BJ (cell line): ENCODE measurements at regions not wholly inside any gene's neighbourhood (a gene's known extent, or its start where the extent isn't known, plus 50 kb on each side); places are given as distances from the start of the nearest gene placed in this dataset.

Source experiments
- CTCF ChIA-PET: fragments of 350-600 bp; formaldehyde crosslinking; extraction: SDS; loops from one replicate; lab custom pipeline; 2021; ENCODE audit warnings: antibody characterized with exemption, inconsistent platforms; lab: Yijun Ruan, JAX
- POLR2A ChIA-PET: fragments of 300-600 bp; sonication (Branson Sonifier 250); formaldehyde crosslinking; extraction: SDS; loops from one replicate; lab custom pipeline; 2021; ENCODE audit warnings: antibody characterized with exemption; lab: Charles Lee
- DNase-seq: peaks from one replicate; pipeline ENCODE4 v3.0.0-alpha.2; 2011; ENCODE audit warnings: low read depth
- H3K27me3 ChIP-seq: 2 replicates; pipeline ENCODE4 v1.6.0; 2011; ENCODE audit warnings: low read length; ENCODE audit not compliant: control insufficient read depth, insufficient read depth
- H3K36me3 ChIP-seq: 2 replicates; pipeline ENCODE4 v1.5.1; 2011; ENCODE audit warnings: low read length; ENCODE audit not compliant: control insufficient read depth, insufficient read depth
- H3K4me3 ChIP-seq: 2 replicates; pipeline ENCODE4 v1.5.1; 2011; ENCODE audit warnings: low read depth, mild to moderate bottlenecking, control low read depth, low read length
- TF ChIP-seq, protein P1 (sequence below): IDR thresholded peaks from 2 replicates; pipeline ENCODE4 v1.5.1; 2011; ENCODE audit warnings: low read depth, mild to moderate bottlenecking, control low read depth, inconsistent platforms, low read length, moderate library complexity; ENCODE audit not compliant: insufficient read depth

DNA sequence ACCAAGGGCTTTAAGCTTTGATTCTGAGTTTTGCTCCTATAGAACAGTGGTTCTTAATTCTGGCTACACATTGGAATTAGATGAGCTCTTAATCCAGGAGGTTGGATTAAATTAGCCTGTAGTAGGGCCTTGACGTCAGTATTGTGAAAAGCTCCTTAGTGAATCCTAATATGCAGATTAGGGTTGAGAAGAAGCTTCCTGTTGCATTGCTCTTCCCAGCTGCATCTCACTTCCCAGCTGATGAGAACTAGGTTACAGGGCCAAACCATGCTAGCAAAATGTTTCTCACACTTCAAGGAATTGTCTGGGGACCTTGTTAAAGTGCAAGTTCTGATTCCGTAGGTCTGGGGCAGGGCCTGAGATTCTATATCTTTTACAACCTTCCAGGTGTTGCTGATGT is 300.0 kb downstream of the ZSWIM6 start:
- ChIA-PET CTCF (no interaction called here), POLR2A (no interaction called here)
- no peak for DNase-seq
- Histone ChIP-seq H3K36me3 (no peaks in the 10 kb centered on the region), H3K27me3 (no peaks in the 10 kb centered on the region), H3K4me3 (no peak overlapping the region)
- TF ChIP-seq, protein P1, sequence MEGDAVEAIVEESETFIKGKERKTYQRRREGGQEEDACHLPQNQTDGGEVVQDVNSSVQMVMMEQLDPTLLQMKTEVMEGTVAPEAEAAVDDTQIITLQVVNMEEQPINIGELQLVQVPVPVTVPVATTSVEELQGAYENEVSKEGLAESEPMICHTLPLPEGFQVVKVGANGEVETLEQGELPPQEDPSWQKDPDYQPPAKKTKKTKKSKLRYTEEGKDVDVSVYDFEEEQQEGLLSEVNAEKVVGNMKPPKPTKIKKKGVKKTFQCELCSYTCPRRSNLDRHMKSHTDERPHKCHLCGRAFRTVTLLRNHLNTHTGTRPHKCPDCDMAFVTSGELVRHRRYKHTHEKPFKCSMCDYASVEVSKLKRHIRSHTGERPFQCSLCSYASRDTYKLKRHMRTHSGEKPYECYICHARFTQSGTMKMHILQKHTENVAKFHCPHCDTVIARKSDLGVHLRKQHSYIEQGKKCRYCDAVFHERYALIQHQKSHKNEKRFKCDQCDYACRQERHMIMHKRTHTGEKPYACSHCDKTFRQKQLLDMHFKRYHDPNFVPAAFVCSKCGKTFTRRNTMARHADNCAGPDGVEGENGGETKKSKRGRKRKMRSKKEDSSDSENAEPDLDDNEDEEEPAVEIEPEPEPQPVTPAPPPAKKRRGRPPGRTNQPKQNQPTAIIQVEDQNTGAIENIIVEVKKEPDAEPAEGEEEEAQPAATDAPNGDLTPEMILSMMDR = no peak

DNA sequence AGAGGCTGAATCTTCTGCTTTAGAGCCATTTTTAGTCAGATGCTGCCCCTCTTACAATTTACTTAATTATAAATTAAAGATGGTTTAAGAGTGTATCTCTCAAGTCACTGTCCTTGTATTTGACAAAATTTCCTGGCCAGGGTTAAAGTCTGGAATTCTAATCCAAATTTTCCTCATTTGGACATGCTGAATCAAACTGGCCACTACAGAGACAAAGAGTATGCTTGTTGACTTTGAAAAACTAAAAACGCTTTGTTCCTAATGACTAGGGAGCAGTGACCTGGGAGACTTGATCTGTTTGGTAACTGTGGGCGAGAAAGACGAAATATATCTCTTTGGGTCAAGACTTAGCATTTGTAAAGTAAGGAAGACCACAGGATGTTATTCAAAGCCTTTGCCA is 303.2 kb downstream of the ZSWIM6 start:
- ChIA-PET CTCF (no interaction called here), POLR2A (no interaction called here)
- DNase-seq = no peak
- no peak overlapping the region for H3K4me3 ChIP-seq
- no peaks in the 10 kb centered on the region for H3K27me3 ChIP-seq
- no peaks in the 10 kb centered on the region for H3K36me3 ChIP-seq
- TF ChIP-seq, protein P1 = no peak

GRCh38 chr5:61637566-61637965 is 305.5 kb downstream of the ZSWIM6 start:
- no peak for DNase-seq
- no peak overlapping the region for H3K4me3 ChIP-seq
- CTCF ChIA-PET = no interaction called here
- TF ChIP-seq, protein P1 = no peak
- H3K27me3 ChIP-seq = peaks cover 8% of the 10 kb centered on the region
- POLR2A ChIA-PET = no interaction called here
- no peaks in the 10 kb centered on the region for H3K36me3 ChIP-seq

- TF ChIP-seq, protein P1 = no peak
Observed at GRCh38 chr5:61638476-61638875, 306.4 kb downstream of the ZSWIM6 start.

GRCh38 chr5:61640179-61641021 is 308.3 kb downstream of the ZSWIM6 start:
- CTCF ChIA-PET = no interaction called here
- peaks cover 10% of the 10 kb centered on the region for H3K27me3 ChIP-seq
- TF ChIP-seq, protein P1 = no peak
- H3K36me3 ChIP-seq = no peaks in the 10 kb centered on the region
- DNase-seq = no peak
- no peak overlapping the region for H3K4me3 ChIP-seq
- POLR2A ChIA-PET = no interaction called here

More at GRCh38 chr5:61638476-61638875, 306.4 kb downstream of the ZSWIM6 start:
- H3K4me3 ChIP-seq = no peak overlapping the region
- DNase-seq = no peak
- H3K27me3 ChIP-seq = peaks cover 10% of the 10 kb centered on the region
- H3K36me3 ChIP-seq = no peaks in the 10 kb centered on the region
- POLR2A ChIA-PET = no interaction called here
- CTCF ChIA-PET = no interaction called here
